ENCODE measurements at regions not wholly inside any gene's neighbourhood (a gene's known extent, or its start where the extent isn't known, plus 50 kb on each side); places are given as distances from the start of the nearest gene placed in this dataset.

DNA sequence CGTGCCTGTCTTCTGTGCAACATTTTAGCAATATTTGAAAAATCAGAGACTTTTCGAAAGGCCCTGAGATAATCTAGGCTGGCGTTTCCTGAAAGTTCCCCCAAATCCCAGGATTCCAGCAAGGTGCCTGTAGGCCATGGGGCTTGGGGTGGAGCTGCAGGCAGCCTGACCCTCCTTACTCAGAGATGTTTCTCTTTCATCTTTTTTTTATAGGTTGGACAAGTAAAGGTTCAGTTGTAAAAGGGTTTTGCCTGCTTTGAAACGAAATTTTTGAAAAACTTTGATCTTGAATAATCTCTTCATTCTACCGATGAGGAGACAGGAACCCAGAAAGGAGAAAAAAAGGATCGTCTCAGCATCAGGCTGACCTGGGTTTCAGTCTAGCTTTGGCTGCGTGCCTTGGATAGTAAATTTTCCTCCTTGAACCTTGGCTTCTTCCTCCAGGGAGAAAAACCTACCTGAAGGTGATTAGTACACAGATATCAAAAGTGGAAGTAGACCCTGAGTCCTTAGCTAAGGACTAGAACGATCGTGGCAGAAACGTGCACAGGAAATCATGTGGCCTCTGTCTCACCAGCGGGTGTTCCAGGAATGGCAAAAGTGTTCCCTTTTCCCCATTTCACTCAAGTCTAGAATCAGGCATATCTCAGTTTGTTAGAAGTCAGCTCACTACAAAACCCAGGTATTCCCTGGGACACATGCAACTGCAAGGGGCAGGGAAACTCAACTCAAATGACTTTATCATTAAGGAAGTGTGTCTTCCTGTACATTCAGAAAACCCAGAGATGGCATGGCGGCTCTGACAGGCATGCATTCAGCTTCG lies 128.2 kb upstream of the PTPN1 start:
- CTCF ChIA-PET, result interaction anchor here (1.2 kb wide), 1 partner anchor 194 kb away, joined by 3 read pairs; no protein-coding TSS in a partner anchor
- Histone ChIP-seq H3K27ac (ENCODE audit: low read depth, low read length) (peak overlapping the region; percentile 6), H3K9me3 (ENCODE audit: low read length) (no peaks in the 10 kb centered on the region), H3K4me1 (ENCODE audit: insufficient read depth, low read length) (peaks cover 37% of the 10 kb centered on the region), H3K4me3 (ENCODE audit: low read length) (peak overlapping the region; percentile 40), H3K36me3 (ENCODE audit: insufficient read depth, low read length) (no peaks in the 10 kb centered on the region), H3K27me3 (ENCODE audit: insufficient read depth, low read length, poor library complexity, severe bottlenecking) (no peaks in the 10 kb centered on the region)
- H3K27ac Mint-ChIP-seq, result peak overlapping the region; percentile 62 to 92 (median 88)
- peak in 1 of 5 donors; percentile 8 for DNase-seq
- peaks cover 0 to 1% of the 10 kb centered on the region in 2 donors for H3K27me3 Mint-ChIP-seq
- POLR2A ChIA-PET, result no interaction called here
- no peaks in the 10 kb centered on the region for H3K9me3 Mint-ChIP-seq
- H3K36me3 Mint-ChIP-seq, result peaks cover 0 to 1% (median 0%) of the 10 kb centered on the region in 3 donors
- peak overlapping the region; percentile 4 to 87 (median 80) for H3K4me3 Mint-ChIP-seq
- H3K4me1 Mint-ChIP-seq, result peaks cover 53 to 67% (median 62%) of the 10 kb centered on the region in 3 donors

DNA sequence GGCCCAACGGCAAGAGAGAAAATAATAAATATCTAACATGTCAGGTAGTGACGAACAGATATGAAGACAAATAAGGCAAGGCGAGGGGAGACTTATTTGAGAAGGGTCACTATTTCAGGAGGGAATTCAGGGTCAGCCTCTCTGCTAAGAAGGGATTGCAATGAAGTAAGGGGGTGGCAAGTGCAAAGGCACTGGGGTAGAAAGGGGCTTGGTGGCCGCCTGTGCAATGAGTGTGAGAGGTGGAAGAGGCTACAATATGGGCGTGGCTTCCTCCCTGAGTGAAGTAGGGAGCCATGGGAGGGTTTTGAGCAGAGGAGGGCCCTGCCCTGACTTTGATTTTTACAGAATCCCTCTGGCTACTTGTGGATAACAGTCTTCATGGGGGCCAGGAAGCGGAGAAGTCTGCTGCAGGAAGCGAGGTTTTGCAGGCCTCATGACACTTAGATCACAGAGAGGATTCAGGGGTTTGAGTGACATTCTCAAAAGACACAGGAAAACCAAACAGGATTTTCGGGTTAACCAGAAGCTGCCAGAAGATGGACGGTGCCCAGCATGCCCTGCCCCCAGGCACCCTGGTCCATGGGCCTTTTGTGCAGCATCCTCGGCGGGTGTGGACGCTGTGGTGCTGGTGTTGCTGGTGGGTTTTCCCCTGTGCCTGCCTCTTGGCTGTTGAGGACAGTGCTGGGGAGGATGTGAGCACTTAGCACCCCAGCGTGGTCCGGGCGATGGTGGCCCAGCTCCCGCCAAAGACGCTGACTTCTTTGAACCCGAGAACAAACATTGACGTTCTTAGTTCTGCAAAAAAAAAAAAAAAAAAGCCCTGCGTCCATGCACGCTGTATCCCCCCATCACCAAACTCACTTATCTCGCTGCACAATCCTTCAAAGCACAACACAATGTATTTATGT lies 124.2 kb upstream of the PTPN1 start:
- ChIA-PET POLR2A (interaction anchor here (0.6 to 0.7 kb wide), 2 partner anchors 546 to 1056 kb away, joined by 3 to 6 read pairs; no protein-coding TSS in a partner anchor), CTCF (no interaction called here)
- Histone ChIP-seq H3K27me3 (ENCODE audit: insufficient read depth, low read length, poor library complexity, severe bottlenecking) (no peaks in the 10 kb centered on the region), H3K4me3 (ENCODE audit: low read length) (peak overlapping the region; percentile 21), H3K27ac (ENCODE audit: low read depth, low read length) (peak overlapping the region; percentile 65), H3K4me1 (ENCODE audit: insufficient read depth, low read length) (peaks cover 48% of the 10 kb centered on the region), H3K36me3 (ENCODE audit: insufficient read depth, low read length) (no peaks in the 10 kb centered on the region), H3K9me3 (ENCODE audit: low read length) (no peaks in the 10 kb centered on the region)
- peak; percentile 50 to 91 (median 75) for DNase-seq
- no peaks in the 10 kb centered on the region for H3K36me3 Mint-ChIP-seq
- H3K27me3 Mint-ChIP-seq, result no peaks in the 10 kb centered on the region
- H3K4me3 Mint-ChIP-seq, result peak overlapping the region; percentile 39 to 73 (median 64)
- H3K4me1 Mint-ChIP-seq, result peaks cover 68 to 79% (median 74%) of the 10 kb centered on the region in 3 donors
- no peaks in the 10 kb centered on the region for H3K9me3 Mint-ChIP-seq
- H3K27ac Mint-ChIP-seq, result peak overlapping the region; percentile 27 to 98 (median 90)

DNA sequence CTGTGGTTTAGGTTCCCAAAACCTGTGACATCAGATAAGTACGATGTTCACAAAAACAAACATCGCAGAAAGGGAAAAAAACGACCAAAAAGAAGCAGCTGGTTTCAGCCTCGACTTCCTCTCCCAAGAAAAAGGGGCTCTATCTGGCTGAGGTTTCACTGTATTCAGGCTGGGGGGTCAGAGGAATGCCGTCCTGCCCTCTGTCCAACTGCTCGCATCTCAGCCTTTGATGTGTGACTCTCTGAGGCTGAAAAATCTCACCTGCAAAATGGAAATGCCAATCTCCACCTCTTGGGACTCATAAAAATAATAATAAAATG lies 123.6 kb upstream of the PTPN1 start:
- Mint-ChIP-seq H3K4me3 (peak overlapping the region; percentile 39 to 73 (median 64)), H3K4me1 (peaks cover 62 to 74% (median 68%) of the 10 kb centered on the region in 3 donors), H3K36me3 (no peaks in the 10 kb centered on the region), H3K9me3 (no peaks in the 10 kb centered on the region), H3K27ac (peak overlapping the region; percentile 72 to 93 (median 90)), H3K27me3 (no peaks in the 10 kb centered on the region)
- Histone ChIP-seq H3K36me3 (ENCODE audit: insufficient read depth, low read length) (no peaks in the 10 kb centered on the region), H3K9me3 (ENCODE audit: low read length) (no peaks in the 10 kb centered on the region), H3K27ac (ENCODE audit: low read depth, low read length) (peak overlapping the region; percentile 65), H3K27me3 (ENCODE audit: insufficient read depth, low read length, poor library complexity, severe bottlenecking) (no peaks in the 10 kb centered on the region), H3K4me1 (ENCODE audit: insufficient read depth, low read length) (peaks cover 45% of the 10 kb centered on the region), H3K4me3 (ENCODE audit: low read length) (peak overlapping the region; percentile 21)
- no peak for DNase-seq
- ChIA-PET POLR2A (interaction anchor here (0.7 kb wide), 1 partner anchor 1056 kb away, joined by 6 read pairs; no protein-coding TSS in a partner anchor), CTCF (no interaction called here)

DNA sequence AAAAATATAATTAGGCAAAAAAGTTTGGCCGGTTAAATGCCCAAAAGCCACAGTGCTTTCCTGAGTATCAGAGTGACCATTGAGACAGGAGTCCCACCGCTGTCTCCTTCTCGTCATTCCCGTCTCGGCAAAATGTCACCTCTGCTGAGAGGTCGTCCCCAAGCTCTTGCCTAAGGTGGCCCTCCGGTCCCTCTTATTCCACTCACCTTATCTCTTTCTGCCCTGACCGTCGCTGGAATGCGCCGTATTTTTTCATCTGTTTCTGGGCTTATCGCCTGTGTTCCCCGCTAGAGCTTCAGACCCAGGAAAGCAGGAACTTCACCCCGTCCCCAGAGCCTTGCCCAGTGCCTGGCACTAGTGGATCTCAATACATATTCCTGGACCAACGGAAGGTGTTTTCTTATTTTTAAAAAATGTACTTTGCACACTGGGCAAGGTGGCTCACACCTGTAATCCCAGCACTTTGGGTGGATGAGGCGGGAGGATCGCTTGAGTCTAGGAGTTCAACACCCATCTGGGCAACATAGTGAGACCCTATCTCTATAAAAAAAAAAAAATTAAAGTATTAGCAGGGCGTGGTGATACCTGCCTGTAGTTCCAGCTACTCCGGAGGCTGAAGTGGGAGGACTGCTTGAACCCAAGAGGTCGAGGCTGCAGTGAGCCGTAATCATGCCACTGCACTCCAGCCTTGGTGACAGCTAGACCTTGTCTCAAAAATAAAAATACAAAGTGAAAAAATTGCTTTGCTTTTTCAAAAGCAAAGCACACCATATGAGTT lies 122.8 kb upstream of the PTPN1 start:
- Histone ChIP-seq H3K27ac (ENCODE audit: low read depth, low read length) (no peak overlapping the region), H3K4me1 (ENCODE audit: insufficient read depth, low read length) (peaks cover 44% of the 10 kb centered on the region), H3K4me3 (ENCODE audit: low read length) (no peak overlapping the region), H3K27me3 (ENCODE audit: insufficient read depth, low read length, poor library complexity, severe bottlenecking) (no peaks in the 10 kb centered on the region), H3K36me3 (ENCODE audit: insufficient read depth, low read length) (no peaks in the 10 kb centered on the region), H3K9me3 (ENCODE audit: low read length) (no peaks in the 10 kb centered on the region)
- peak overlapping the region in 6 of 7 donors; percentile 19 to 57 (median 40) for H3K4me3 Mint-ChIP-seq
- H3K36me3 Mint-ChIP-seq, result no peaks in the 10 kb centered on the region
- H3K4me1 Mint-ChIP-seq, result peaks cover 59 to 74% (median 66%) of the 10 kb centered on the region in 3 donors
- CTCF ChIA-PET, result no interaction called here
- no peaks in the 10 kb centered on the region for H3K27me3 Mint-ChIP-seq
- no peak for DNase-seq
- H3K9me3 Mint-ChIP-seq, result no peaks in the 10 kb centered on the region
- POLR2A ChIA-PET, result no interaction called here
- H3K27ac Mint-ChIP-seq, result peak overlapping the region; percentile 51 to 95 (median 82)

GRCh38 chr20:50387996-50388332 lies 122.2 kb upstream of the PTPN1 start:
- no peak overlapping the region for H3K27ac ChIP-seq (ENCODE audit: low read depth, low read length)
- H3K4me1 Mint-ChIP-seq, result peaks cover 56 to 70% (median 65%) of the 10 kb centered on the region in 3 donors
- peak overlapping the region in 1 of 7 donors; percentile 12 for H3K4me3 Mint-ChIP-seq
- H3K9me3 ChIP-seq (ENCODE audit: low read length), result no peaks in the 10 kb centered on the region
- CTCF ChIA-PET, result no interaction called here
- no peaks in the 10 kb centered on the region for H3K9me3 Mint-ChIP-seq
- peak overlapping the region in 5 of 8 donors; percentile 62 to 87 (median 80) for H3K27ac Mint-ChIP-seq
- peaks cover 44% of the 10 kb centered on the region for H3K4me1 ChIP-seq (ENCODE audit: insufficient read depth, low read length)
- no peak for DNase-seq
- POLR2A ChIA-PET, result no interaction called here
- no peaks in the 10 kb centered on the region for H3K36me3 Mint-ChIP-seq
- H3K36me3 ChIP-seq (ENCODE audit: insufficient read depth, low read length), result no peaks in the 10 kb centered on the region
- H3K27me3 Mint-ChIP-seq, result no peaks in the 10 kb centered on the region
- no peaks in the 10 kb centered on the region for H3K27me3 ChIP-seq (ENCODE audit: insufficient read depth, low read length, poor library complexity, severe bottlenecking)
- H3K4me3 ChIP-seq (ENCODE audit: low read length), result no peak overlapping the region

DNA sequence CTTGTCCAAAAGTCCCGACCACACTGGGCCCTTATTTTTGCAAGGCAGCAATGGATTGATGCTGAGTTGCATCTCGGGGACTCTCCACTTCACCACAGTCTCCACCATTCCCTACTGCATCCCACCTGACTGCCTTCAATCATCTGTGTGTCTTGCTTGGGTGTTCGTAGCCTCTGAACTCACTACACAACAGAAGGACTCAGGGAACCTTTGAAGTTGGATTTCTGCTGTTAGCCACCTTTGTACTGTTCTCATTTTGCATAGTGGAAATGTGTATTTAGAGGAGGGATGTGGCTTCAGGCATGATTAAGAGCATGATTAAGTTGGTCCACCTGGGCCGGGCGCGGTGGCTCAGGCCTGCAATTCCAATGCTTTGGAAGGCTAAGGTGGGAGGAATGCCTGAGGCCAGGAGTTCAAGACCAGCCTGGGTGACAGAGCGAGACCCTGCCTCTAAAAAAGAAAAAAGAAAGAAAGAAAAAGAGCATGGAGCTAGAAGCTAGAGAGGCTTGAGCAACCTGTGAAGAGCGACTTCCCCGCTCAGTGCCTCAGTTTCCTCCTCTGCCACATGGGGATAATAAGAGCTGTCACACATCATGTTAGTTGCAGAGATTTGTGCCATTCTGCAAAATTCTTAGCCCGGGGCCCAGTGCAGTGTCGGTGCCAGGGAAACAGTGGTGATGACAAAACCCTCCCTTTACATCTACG lies 121.3 kb upstream of the PTPN1 start:
- Histone ChIP-seq H3K27me3 (ENCODE audit: insufficient read depth, low read length, poor library complexity, severe bottlenecking) (no peaks in the 10 kb centered on the region), H3K36me3 (ENCODE audit: insufficient read depth, low read length) (no peaks in the 10 kb centered on the region), H3K27ac (ENCODE audit: low read depth, low read length) (no peak overlapping the region), H3K4me3 (ENCODE audit: low read length) (no peak overlapping the region), H3K4me1 (ENCODE audit: insufficient read depth, low read length) (peaks cover 44% of the 10 kb centered on the region), H3K9me3 (ENCODE audit: low read length) (no peaks in the 10 kb centered on the region)
- ChIA-PET CTCF (interaction anchor here (0.6 kb wide), 1 partner anchor 683 kb away, joined by 3 read pairs; no protein-coding TSS in a partner anchor), POLR2A (no interaction called here)
- Mint-ChIP-seq H3K36me3 (no peaks in the 10 kb centered on the region), H3K4me1 (peaks cover 48 to 61% (median 56%) of the 10 kb centered on the region in 3 donors), H3K4me3 (peak overlapping the region in 3 of 7 donors; percentile 5 to 54 (median 30)), H3K27me3 (no peaks in the 10 kb centered on the region), H3K9me3 (no peaks in the 10 kb centered on the region), H3K27ac (peak overlapping the region; percentile 25 to 87 (median 74))
- peak in 1 of 5 donors; percentile 3 for DNase-seq

DNA sequence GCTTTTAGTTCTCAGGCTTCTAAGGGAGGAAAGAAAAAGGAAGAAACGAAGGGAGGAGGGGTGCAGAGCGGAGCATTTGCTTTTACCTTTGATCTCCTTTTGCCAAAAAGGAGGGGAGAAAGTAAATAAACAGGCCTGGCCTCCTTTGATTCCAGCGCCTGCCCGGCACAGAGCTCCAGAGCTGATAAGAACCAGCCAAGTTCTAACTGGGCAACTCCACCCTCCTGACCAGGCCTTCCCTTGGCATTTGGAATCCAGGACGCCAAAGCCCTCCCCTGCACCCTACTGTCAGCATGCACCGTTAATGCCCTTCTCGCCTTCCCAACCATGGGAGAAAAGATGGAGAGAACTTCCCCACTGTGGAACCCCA lies 120.8 kb upstream of the PTPN1 start:
- Mint-ChIP-seq H3K27me3 (no peaks in the 10 kb centered on the region), H3K27ac (peak overlapping the region in 6 of 8 donors; percentile 52 to 87 (median 74)), H3K36me3 (no peaks in the 10 kb centered on the region), H3K4me3 (no peak overlapping the region), H3K4me1 (peaks cover 48 to 61% (median 56%) of the 10 kb centered on the region in 3 donors), H3K9me3 (no peaks in the 10 kb centered on the region)
- no peaks in the 10 kb centered on the region for H3K9me3 ChIP-seq (ENCODE audit: low read length)
- peak in 1 of 5 donors; percentile 17 for DNase-seq
- POLR2A ChIA-PET, result no interaction called here
- H3K4me1 ChIP-seq (ENCODE audit: insufficient read depth, low read length), result peaks cover 44% of the 10 kb centered on the region
- CTCF ChIA-PET, result interaction anchor here (0.6 kb wide), 1 partner anchor 683 kb away, joined by 3 read pairs; no protein-coding TSS in a partner anchor
- H3K4me3 ChIP-seq (ENCODE audit: low read length), result no peak overlapping the region
- H3K36me3 ChIP-seq (ENCODE audit: insufficient read depth, low read length), result no peaks in the 10 kb centered on the region
- H3K27me3 ChIP-seq (ENCODE audit: insufficient read depth, low read length, poor library complexity, severe bottlenecking), result no peaks in the 10 kb centered on the region
- H3K27ac ChIP-seq (ENCODE audit: low read depth, low read length), result no peak overlapping the region
